A673 (cell line): ENCODE measurements at regions not wholly inside any gene's neighbourhood (a gene's known extent, or its start where the extent isn't known, plus 50 kb on each side); places are given as distances from the start of the nearest gene placed in this dataset.

ENCODE experiments used
- EZH2 ChIP-seq: fragments of 200-600 bp; sonication (generic); IDR thresholded peaks from 2 replicates; pipeline ENCODE4 v1.6.1; 2017; ENCODE audit warnings: borderline replicate concordance, low read depth, mild to moderate bottlenecking, mixed read lengths, antibody characterized with exemption, low read length; ENCODE audit not compliant: poor library complexity, severe bottlenecking
- TF ChIP-seq, protein P1 (sequence below): fragments of 300-800, 200-600 bp; sonication (generic); conservative IDR thresholded peaks from 2 replicates; pipeline ENCODE4 v1.5.1; 2017; ENCODE audit warnings: low read depth, mild to moderate bottlenecking, antibody characterized with exemption, low read length, moderate library complexity, mixed read lengths

- TF ChIP-seq, protein P1, sequence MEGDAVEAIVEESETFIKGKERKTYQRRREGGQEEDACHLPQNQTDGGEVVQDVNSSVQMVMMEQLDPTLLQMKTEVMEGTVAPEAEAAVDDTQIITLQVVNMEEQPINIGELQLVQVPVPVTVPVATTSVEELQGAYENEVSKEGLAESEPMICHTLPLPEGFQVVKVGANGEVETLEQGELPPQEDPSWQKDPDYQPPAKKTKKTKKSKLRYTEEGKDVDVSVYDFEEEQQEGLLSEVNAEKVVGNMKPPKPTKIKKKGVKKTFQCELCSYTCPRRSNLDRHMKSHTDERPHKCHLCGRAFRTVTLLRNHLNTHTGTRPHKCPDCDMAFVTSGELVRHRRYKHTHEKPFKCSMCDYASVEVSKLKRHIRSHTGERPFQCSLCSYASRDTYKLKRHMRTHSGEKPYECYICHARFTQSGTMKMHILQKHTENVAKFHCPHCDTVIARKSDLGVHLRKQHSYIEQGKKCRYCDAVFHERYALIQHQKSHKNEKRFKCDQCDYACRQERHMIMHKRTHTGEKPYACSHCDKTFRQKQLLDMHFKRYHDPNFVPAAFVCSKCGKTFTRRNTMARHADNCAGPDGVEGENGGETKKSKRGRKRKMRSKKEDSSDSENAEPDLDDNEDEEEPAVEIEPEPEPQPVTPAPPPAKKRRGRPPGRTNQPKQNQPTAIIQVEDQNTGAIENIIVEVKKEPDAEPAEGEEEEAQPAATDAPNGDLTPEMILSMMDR, result no peak
- no peak for TF ChIP-seq EZH2
These were observed 86.4 kb upstream of the EPCAM start for GRCh38 chr2:47282621-47283272.
